KBM-7 (cell line): ENCODE measurements at regions not wholly inside any gene's neighbourhood (a gene's known extent, or its start where the extent isn't known, plus 50 kb on each side); places are given as distances from the start of the nearest gene placed in this dataset.
"Not testable (repeated sequence)": the region's sequence is repeated elsewhere in the genome, so short reads cannot be mapped to it uniquely, and the experiment has no call there.

Experiments used
- DNase-seq: peaks from one replicate; pipeline ENCODE4 v3.0.0-alpha.2; 2015
- in situ Hi-C: fragments of 300-500 bp; cut with MboI; formaldehyde crosslinking; loops from 2 replicates; pipeline ENCODE4 v1.14.3; 2020; ENCODE audit warnings: low sequenced_read_pairs, low pct_unique_long_range_greater_than_20kb, mixed read lengths

DNA sequence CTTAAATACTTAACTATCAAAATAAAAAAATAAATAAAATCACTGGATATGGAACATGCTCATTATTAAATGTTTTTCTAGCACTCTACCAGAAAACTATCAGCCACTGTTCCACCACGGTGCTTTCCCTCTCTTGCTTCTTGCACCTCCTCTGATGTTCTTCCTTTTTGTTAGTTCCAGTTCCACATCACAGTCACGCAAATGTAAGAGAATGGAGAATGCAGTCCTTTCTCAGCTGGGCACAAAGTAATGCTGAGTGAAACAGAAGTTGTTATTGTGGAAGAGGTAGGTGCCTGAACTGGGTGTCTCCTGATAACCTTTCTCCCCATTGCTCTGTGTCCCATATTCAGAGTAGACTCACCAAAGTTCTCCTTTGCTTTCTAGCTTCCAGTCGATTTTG, 1116.9 kb upstream of the TMEM132C start:
- no peak for DNase-seq

GRCh38 chr12:127150479-127150878, 1116.5 kb upstream of the TMEM132C start:
- in situ Hi-C loops = no loop called here
- no peak for DNase-seq

More for the DNA sequence above, 1116.9 kb upstream of the TMEM132C start:
- in situ Hi-C loops = no loop called here

GRCh38 chr12:127150956-127151355, 1116.0 kb upstream of the TMEM132C start:
- no peak for DNase-seq
- in situ Hi-C loops = no loop called here

- in situ Hi-C loops = no loop called here
- DNase-seq = no peak
Measured at GRCh38 chr12:127153996-127154395, 1113.0 kb upstream of the TMEM132C start.

DNA sequence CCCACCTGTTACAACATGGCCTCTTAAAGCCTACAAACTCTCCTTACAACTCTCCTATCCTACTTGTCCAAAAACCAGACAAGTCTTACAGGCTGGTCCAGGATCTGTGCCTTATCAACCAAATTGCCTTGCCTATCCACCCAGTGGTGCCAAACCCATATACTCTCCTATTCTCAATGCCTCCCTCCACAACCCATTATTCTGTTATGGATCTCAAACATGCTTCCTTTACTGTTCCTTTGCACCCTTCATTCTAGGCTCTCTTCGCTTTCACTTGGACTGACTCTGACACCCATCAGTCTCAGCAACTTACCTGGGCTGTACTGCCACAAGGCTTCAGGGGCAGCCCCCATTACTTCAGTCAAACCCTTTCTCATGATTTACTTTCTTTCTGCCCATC, 1112.1 kb upstream of the TMEM132C start:
- DNase-seq, in situ Hi-C loops: not testable (repeated sequence)

DNA sequence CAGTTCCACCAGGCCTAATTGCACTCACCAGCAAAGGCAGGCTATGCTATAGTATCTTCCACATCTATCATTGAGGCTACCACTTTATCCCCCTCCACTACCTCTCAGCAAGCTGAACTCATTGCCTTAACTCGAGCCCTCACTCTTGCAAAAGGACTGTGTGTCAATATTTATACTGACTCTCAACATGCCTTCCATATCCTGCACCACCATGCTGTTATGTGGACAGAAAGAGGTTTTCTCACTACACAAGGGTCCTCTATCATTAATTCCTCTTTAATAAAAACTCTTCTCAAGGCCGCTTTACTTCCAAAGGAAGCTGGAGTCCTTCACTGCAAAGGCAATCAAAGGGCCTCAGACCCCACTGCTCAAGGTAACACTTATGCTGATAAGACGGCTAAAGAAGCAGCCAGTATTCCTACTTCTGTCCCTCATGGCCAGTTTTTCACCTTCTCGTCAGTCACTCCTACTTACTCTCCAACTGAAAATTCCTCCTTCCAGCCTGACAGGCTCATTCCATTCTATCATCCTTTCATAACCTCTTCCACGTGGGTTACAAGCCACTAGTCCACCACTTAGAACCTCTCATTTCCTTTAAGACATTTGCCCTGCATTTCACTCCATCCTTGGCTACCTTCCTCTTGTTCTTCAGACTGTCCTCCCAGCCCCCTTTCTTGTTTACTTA, 1110.9 kb upstream of the TMEM132C start:
- in situ Hi-C loops = not testable (repeated sequence)

DNA sequence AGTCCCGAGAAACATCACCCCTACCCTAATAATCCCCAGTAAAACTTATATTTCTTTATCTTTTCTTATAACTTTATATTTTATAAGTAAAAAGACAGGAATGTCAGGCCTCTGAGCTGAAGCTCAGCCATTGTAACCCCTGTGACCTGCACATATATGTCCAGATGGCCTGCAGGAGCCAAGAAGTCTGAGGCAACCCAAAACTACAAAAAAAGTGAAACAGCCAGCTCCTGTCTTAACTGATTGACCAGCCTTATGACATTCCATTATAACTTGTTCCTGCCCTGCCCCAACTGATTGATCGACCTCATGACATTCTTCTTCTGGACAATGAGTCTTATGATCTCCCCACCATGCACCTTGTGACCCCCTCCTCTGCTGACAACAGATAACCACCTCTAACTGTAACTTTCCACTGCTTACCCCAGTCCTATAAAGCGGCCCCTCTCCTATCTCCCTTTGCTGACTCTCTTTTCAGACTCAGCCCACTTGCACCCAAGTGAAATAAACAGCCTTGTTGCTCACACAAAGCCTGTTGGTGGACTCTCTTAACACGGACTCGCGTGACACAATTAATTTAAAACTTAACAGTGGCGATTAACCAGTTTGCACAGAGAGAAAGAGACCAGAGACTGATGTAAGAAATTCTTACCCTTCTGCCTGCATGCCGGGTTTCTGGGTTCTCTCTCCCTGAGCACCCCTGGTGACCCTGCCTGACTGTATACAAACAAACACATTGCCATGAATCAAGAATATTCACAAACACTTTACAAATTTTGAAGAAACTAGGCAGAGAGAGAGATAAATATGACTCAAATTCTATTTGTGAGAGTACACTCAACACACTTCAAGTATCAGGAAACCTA, 1109.2 kb upstream of the TMEM132C start:
- in situ Hi-C loops, DNase-seq: not testable (repeated sequence)

More for the DNA sequence above, 1110.9 kb upstream of the TMEM132C start:
- not testable (repeated sequence) for DNase-seq

DNA sequence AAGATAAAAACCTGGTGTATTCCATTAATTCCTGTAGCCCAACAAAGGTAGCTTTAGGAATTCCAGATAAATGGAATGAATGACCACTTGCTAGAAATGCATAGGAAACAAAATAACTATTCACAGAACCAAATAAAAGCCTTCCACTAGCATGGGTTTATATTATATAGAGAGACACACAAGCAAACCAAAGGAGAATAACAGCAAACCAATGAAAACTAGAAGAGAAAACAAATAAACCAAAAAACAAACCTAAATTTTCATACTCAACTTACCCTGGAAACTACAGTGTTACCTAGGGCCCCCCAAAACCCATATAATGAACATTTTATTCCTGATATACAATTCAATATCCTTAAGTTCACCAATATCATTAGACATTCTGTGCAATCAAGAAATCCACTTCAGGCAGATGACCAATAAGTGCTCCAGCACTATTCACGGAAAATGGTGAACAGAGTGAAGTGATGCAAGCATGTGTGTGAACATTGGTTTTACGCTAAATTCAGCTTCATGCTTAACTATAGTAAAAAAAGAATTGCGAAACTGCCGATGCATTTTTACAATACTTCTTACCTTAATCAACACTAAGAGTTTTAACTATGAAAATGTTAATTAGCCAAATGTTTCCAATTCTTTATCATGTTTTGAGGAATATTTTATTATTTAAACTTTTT, 1108.4 kb upstream of the TMEM132C start:
- no peak for DNase-seq
- in situ Hi-C loops = no loop called here

DNA sequence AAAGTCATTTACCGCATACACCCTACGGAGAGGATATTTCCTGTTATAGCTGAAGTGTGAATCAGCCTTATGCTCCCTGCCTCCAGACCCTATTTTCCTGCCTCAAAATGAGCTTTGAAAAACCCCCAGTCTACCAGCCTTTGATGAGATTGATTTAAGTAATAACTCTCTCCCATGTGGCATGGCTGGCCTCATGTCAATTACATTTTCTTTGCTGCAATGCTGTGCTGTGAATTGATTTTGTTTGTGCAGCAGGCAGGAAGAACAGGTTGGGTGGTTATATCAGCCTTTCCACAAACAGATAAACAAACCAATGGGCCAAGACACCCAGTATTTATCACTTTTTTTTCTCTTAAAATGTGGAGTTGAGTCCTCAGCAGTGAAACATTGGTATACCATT, 1105.5 kb upstream of the TMEM132C start:
- in situ Hi-C loops = no loop called here
- no peak for DNase-seq

- in situ Hi-C loops = no loop called here
- DNase-seq = no peak
Measured at GRCh38 chr12:127162307-127162706, 1104.7 kb upstream of the TMEM132C start.

- in situ Hi-C loops = no loop called here
- DNase-seq = peak; percentile 1
Measured at GRCh38 chr12:127162902-127163301, 1104.1 kb upstream of the TMEM132C start.

GRCh38 chr12:127165567-127166392, 1101.2 kb upstream of the TMEM132C start:
- in situ Hi-C loops = no loop called here
- DNase-seq = peak; percentile 82

- DNase-seq = no peak
- in situ Hi-C loops = no loop called here
Measured at GRCh38 chr12:127169321-127170181, 1097.4 kb upstream of the TMEM132C start.

DNA sequence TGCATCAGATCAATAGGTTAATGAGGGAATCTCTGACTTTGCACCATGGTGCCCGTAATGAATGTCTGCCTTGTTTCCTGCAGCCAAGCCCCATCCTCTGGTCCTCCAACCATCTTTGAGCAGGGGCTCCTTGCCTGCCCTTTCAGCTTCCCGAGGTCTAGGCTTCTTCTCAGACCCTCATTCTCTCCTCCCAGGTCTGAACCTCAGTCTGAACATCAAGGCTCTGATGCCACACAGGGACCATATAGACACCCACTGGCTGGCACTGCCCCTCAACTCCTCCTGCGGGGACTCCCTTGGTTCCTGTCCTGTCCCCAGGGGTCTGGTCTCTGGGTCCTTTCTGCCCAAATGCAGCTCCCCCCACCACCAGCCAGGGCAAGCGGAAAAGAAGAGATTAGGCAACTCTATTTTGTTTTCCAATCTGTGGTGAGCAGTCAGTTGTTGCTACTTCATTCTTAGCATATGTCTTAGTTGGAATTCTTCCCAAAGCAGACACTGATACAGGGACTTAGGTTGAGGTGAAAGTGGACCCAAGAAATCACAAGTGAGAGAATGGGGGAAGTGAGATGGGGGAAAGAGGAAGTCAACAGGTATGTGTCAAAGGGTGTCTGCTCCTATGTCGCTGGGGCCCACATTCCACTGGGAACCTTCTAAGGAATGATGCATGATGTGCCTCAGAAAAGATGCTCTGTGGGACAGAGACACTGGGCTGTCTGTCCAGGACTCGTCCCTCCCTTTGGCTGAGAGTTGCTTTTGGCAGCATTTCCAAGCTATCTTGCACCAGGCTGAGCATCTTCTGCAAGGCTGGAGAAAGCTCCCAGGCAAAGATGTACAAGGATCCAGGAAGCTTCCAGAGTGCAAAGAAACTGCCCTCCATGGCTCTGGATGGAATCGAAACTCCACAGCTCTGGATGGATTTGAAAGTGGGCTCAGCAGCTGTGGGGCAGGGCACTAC, 1096.5 kb upstream of the TMEM132C start:
- no peak for DNase-seq
- in situ Hi-C loops = no loop called here

- in situ Hi-C loops = no loop called here
- no peak for DNase-seq
Measured at GRCh38 chr12:127172861-127173260, 1094.1 kb upstream of the TMEM132C start.

- DNase-seq, in situ Hi-C loops: not testable (repeated sequence)
Measured at GRCh38 chr12:127173971-127174370, 1093.0 kb upstream of the TMEM132C start.

GRCh38 chr12:127174881-127175280, 1092.1 kb upstream of the TMEM132C start:
- no peak for DNase-seq
- in situ Hi-C loops = no loop called here
